Mucosa of descending colon (tissue), 3 donors: ENCODE measurements at regions not wholly inside any gene's neighbourhood (a gene's known extent, or its start where the extent isn't known, plus 50 kb on each side); places are given as distances from the start of the nearest gene placed in this dataset.
"Not testable (repeated sequence)": the region's sequence is repeated elsewhere in the genome, so short reads cannot be mapped to it uniquely, and the experiment has no call there.

ENCODE experiments used
- ATAC-seq: fragments of 200-7000 bp; cut with Tn5 transposase; one replicate; pipeline ENCODE4 v1.9.1; 2020; ENCODE audit warnings: mild to moderate bottlenecking, moderate library complexity
- DNase-seq, 3 donors: peaks; one replicate each; pipeline ENCODE4 v3.0.0-alpha.2; 2020
- H3K36me3 ChIP-seq: fragments of 200-600 bp; one replicate; pipeline ENCODE4 v1.8.0; 2021; ENCODE audit warnings: low read depth, mild to moderate bottlenecking
- H3K4me1 ChIP-seq: fragments of 200-600 bp; one replicate; pipeline ENCODE4 v1.8.0; 2021; ENCODE audit warnings: low read depth, mild to moderate bottlenecking
- H3K4me3 ChIP-seq: fragments of 200-600 bp; one replicate; pipeline ENCODE4 v1.8.0; 2021; ENCODE audit warnings: mild to moderate bottlenecking
- H3K9me3 ChIP-seq: fragments of 200-600 bp; one replicate; pipeline ENCODE4 v1.8.0; 2021; ENCODE audit warnings: mild to moderate bottlenecking
- intact Hi-C, 2 donors: fragments of 100-400 bp; cut with DNase I in 1 of 2; cut with micrococcal nuclease in 1 of 2; formaldehyde crosslinking; loops; one replicate each; pipeline versions ENCODE4 v1.11.0 to v1.11.1; 2022; cut with DNase I, micrococcal nuclease
- TF ChIP-seq, protein P1 (sequence below): fragments of 200-600 bp; IDR thresholded peaks from one replicate; pipeline ENCODE4 v1.8.0; 2022; ENCODE audit warnings: antibody characterized with exemption, mild to moderate bottlenecking
- donor health status: DM: no; HTN: no; CAD: no; lungs with moderate emphysema.
- donor health status: DM: no; HTN: no; CAD: no.
- donor health status: DM: no; HTN: yes; CAD: no.

DNA sequence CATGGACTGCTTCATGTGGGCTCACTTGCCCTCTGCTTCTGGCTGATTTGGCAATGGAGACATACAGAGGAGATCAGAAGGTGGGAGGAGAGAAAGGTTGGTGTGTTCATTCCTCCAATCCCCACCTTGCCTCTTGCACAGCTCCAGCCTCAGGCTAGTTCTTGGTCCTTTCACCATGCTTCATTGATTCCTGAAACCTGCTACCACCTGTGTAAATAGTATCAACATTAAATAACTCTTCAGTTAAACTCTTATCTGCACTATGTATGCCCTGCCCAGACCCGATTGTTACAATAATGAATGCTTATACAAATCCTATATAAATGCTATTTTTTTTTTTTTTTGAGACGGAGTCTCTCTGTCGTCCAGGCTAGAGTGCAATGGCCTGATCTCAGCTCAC is 174.5 kb downstream of the CD83 start:
- TF ChIP-seq, protein P1, sequence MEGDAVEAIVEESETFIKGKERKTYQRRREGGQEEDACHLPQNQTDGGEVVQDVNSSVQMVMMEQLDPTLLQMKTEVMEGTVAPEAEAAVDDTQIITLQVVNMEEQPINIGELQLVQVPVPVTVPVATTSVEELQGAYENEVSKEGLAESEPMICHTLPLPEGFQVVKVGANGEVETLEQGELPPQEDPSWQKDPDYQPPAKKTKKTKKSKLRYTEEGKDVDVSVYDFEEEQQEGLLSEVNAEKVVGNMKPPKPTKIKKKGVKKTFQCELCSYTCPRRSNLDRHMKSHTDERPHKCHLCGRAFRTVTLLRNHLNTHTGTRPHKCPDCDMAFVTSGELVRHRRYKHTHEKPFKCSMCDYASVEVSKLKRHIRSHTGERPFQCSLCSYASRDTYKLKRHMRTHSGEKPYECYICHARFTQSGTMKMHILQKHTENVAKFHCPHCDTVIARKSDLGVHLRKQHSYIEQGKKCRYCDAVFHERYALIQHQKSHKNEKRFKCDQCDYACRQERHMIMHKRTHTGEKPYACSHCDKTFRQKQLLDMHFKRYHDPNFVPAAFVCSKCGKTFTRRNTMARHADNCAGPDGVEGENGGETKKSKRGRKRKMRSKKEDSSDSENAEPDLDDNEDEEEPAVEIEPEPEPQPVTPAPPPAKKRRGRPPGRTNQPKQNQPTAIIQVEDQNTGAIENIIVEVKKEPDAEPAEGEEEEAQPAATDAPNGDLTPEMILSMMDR, result no peak
- DNase-seq (no peak), ATAC-seq (peak; percentile 77)
- intact Hi-C loops, result no loop called here
- no peaks in the 10 kb centered on the region for H3K4me1 ChIP-seq
- no peaks in the 10 kb centered on the region for H3K36me3 ChIP-seq
- H3K4me3 ChIP-seq, result no peak overlapping the region
- no peaks in the 10 kb centered on the region for H3K9me3 ChIP-seq

DNA sequence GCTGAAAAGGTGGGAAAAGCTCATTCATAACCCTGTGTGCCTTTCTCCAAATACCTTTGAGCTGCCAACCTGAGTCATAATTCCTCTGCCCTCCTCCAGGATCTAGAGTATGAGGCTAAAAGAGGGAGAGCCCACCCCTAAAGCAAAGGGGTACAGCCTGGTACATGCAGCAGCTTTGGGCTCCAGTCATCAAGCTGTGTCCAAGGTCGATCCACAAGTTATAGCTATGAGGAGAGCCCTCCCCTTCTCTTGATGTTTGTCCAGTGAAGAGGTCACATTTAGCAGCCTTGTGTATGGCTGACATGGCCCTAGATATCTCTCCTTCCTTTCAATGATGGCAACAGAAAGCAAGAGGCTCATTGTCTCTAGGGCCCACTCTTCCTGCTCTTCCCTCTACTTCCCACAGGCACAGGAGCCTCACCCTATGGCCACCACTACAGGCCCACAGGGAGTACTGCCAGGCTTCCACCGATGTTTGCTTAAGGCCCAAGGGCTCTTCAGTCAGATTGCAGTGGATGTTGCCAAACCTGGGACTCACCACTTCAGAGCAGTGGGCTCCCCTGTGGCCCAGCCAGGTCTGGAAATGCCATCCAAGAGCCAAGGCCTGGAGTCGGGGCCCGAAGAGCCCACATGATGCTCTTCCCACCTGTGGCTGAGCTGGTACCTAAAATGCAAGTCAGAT is 176.8 kb downstream of the CD83 start:
- TF ChIP-seq, protein P1, result no peak
- ATAC-seq (no peak), DNase-seq (no peak)
- intact Hi-C loops, result no loop called here
- Histone ChIP-seq H3K4me3 (no peak overlapping the region), H3K9me3 (no peaks in the 10 kb centered on the region), H3K36me3 (no peaks in the 10 kb centered on the region), H3K4me1 (no peaks in the 10 kb centered on the region)

DNA sequence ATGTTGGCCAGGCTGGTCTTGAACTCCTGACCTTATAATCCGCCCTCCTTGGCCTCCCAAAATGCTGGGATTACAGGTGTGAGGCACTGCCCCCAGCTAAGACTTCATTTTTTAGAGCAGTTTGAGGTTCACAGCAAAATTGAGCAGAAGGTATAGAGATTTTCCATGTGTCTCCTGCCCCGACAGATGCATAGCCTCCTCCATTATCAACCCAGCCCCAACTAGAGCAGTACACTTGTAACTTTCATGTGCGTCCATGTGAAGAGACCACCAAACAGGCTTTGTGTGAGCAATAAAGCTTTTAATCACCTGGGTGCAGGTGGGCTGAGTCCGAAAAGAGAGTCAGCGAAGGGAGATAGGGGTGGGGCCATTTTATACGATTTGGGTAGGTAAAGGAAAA is 179.1 kb downstream of the CD83 start:
- intact Hi-C loops, H3K9me3 ChIP-seq, ATAC-seq, H3K4me1 ChIP-seq, H3K4me3 ChIP-seq, H3K36me3 ChIP-seq, DNase-seq: not testable (repeated sequence)

DNA sequence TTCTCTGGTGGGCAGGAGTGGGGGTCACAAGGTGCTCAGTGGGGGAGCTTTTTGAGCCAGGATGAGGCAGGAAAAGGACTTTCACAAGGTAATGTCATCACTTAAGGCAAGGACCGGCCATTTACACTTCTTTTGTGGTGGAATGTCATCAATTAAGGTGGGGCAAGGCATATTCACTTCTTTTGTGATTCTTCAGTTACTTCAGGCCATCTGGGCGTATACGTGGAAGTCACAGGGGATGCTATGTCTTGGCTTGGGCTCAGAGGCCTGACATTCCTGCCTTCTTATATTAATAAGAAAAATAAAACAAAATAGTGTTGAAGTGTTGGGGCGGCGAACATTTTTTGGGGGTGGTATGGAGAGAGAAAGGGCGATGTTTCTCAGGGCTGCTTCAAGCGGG is 179.5 kb downstream of the CD83 start:
- H3K9me3 ChIP-seq, ATAC-seq, H3K4me1 ChIP-seq, intact Hi-C loops, H3K36me3 ChIP-seq, DNase-seq, H3K4me3 ChIP-seq: not testable (repeated sequence)

DNA sequence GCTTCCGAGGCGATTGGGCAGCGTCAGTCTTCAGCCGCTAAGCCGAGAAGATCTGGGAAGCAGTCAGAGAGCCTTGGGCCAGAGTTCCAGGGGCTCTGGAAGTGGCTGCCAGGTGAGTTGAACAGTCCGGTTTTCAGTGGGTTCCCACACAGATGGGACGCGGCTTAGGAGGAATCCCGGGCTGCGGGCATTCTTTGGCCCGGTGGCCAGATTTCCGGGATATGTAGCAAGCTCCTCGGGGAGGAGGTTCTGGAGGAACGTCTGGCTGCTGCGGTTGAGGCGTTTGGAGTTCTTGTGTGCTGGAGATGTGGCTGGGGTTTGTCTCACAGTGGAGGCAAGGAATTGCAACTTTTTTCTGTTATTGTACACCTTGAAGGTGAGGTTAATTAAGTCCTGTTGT is 182.6 kb downstream of the CD83 start:
- DNase-seq, intact Hi-C loops: not testable (repeated sequence)

DNA sequence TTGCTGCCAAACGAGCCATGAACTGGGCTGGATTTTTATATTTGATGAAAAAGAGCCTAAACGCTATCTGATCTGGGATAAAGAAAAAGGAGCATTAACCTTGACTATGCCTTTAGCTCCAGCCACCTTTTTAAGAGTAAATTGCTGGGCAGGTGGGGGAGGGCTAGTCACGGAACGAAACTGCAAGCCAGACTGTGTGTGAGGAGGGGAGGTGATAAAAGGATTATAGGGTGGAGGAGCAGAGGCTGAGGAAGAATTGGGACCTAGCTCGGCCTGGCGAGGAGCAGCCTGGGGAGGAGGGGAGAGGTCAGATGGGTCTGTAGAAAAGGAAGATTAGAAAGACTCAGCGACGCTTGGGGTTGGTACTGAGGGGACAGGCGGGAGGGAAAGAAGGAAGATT is 183.1 kb downstream of the CD83 start:
- ATAC-seq, intact Hi-C loops: not testable (repeated sequence)

More for the DNA sequence above, 182.6 kb downstream of the CD83 start:
- ATAC-seq, H3K36me3 ChIP-seq, H3K9me3 ChIP-seq, H3K4me3 ChIP-seq, H3K4me1 ChIP-seq: not testable (repeated sequence)

DNA sequence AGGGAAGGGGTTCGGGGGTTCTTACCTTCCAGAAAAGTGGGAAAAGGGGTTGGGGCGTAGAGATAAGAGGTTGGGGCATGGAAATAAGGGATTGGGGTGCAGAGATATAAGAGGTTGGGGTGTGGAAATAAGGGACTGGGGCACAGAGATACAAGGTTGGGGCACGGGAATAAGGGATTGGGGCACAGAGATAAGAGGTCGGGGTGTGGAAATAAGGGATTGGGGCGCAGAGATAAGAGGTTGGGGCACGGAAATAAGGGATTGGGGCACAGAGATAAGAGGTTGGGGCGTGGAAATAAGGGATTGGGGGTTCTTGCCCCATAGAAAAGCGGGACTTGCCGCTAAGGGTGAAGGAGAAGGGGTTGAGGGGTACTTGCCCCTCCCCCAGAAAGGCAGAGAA is 183.9 kb downstream of the CD83 start:
- DNase-seq, H3K4me3 ChIP-seq, intact Hi-C loops: not testable (repeated sequence)

More for the DNA sequence above, 183.1 kb downstream of the CD83 start:
- DNase-seq, H3K4me1 ChIP-seq, H3K36me3 ChIP-seq, H3K4me3 ChIP-seq, H3K9me3 ChIP-seq: not testable (repeated sequence)

DNA sequence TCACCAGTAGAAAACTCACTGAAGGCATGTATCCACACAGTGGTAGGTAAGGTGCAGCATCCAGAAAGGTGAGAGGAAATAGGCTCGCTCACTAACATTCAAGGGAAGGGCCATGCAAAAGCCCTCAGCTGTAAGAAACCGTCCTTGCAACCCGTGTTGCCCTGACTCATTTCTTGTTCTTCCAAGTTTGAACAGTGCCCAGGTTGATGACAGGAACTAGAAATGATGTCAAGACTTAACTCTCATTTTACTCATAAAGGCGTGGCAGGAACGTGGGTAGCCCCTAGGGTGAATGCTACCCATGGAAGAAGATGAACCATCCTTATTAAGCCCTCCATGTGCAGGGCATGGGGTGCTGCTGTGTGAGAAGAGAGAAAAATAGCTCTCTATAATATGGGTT is 187.6 kb downstream of the CD83 start:
- intact Hi-C loops, result no loop called here
- ATAC-seq (no peak), DNase-seq (no peak)
- H3K9me3 ChIP-seq, result no peaks in the 10 kb centered on the region
- no peaks in the 10 kb centered on the region for H3K36me3 ChIP-seq
- TF ChIP-seq, protein P1, result no peak
- no peaks in the 10 kb centered on the region for H3K4me1 ChIP-seq
- H3K4me3 ChIP-seq, result no peak overlapping the region

More for the DNA sequence above, 183.9 kb downstream of the CD83 start:
- H3K36me3 ChIP-seq, H3K4me1 ChIP-seq, ATAC-seq, H3K9me3 ChIP-seq: not testable (repeated sequence)
